HAP-1 (cell line): ENCODE measurements at regions not wholly inside any gene's neighbourhood (a gene's known extent, or its start where the extent isn't known, plus 50 kb on each side); places are given as distances from the start of the nearest gene placed in this dataset.

Experiments
- DNase-seq, 2 experiments: peaks; one replicate each; pipeline ENCODE4 v3.0.0-alpha.2; 2016 to 2020; ENCODE audit warnings: low spot score in 2 of 2
- H3K27me3 ChIP-seq: fragments of 250-450 bp; sonication (Bioruptor Pico); 2 replicates; pipeline ENCODE4 v1.5.1; 2020; ENCODE audit warnings: low read depth, mild to moderate bottlenecking, moderate library complexity
- H3K36me3 ChIP-seq: fragments of 250-450 bp; sonication (Bioruptor Pico); replicated peaks from 2 replicates; pipeline ENCODE4 v1.5.1; 2020; ENCODE audit warnings: mild to moderate bottlenecking
- H3K4me1 ChIP-seq: fragments of 250-450 bp; sonication (Bioruptor Pico); 2 replicates; pipeline ENCODE4 v1.5.1; 2020; ENCODE audit warnings: mild to moderate bottlenecking
- H3K4me3 ChIP-seq: fragments of 250-450 bp; sonication (Bioruptor Pico); 2 replicates; pipeline ENCODE4 v1.5.1; 2020; ENCODE audit warnings: mild to moderate bottlenecking, moderate library complexity
- H3K9me3 ChIP-seq: fragments of 250-450 bp; sonication (Bioruptor Pico); 2 replicates; pipeline ENCODE4 v1.5.1; 2020; ENCODE audit warnings: mild to moderate bottlenecking, moderate library complexity
- in situ Hi-C: fragments of 300-500 bp; cut with MboI; formaldehyde crosslinking; loops from 3 replicates; pipeline ENCODE4 v1.14.3; 2020; ENCODE audit warnings: low sequenced_read_pairs, inconsistent platforms, mixed read lengths

- no peaks in the 10 kb centered on the region for H3K27me3 ChIP-seq
- in situ Hi-C loops: no loop called here
- no peaks in the 10 kb centered on the region for H3K9me3 ChIP-seq
- H3K4me1 ChIP-seq: no peaks in the 10 kb centered on the region
- H3K4me3 ChIP-seq: no peak overlapping the region
- DNase-seq: no peak
- no peaks in the 10 kb centered on the region for H3K36me3 ChIP-seq
Measured at GRCh38 chr1:101107496-101108110, 82.0 kb upstream of the DPH5 start.

DNA sequence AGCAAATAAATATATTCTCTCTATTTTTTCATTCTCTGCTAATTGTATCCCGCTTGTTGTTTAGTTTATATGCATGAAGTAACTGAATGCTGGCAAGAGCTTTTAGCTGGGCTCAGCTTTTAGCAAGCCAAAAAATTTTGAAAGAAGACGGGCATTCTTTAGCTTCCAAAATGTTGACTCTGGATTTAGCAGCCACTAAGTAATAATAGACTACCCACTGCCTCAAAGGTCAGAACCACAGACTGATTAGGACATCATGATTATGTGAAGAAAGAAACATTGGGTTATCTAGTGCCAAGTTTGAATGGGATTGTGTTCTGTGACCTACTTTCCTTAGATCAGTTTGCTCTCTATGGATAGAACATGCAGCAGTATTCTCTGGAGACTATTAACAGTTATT, 80.3 kb upstream of the DPH5 start:
- H3K27me3 ChIP-seq: no peaks in the 10 kb centered on the region
- H3K9me3 ChIP-seq: no peaks in the 10 kb centered on the region
- DNase-seq: no peak
- no peak overlapping the region for H3K4me3 ChIP-seq
- in situ Hi-C loops: no loop called here
- no peaks in the 10 kb centered on the region for H3K36me3 ChIP-seq
- H3K4me1 ChIP-seq: no peaks in the 10 kb centered on the region

DNA sequence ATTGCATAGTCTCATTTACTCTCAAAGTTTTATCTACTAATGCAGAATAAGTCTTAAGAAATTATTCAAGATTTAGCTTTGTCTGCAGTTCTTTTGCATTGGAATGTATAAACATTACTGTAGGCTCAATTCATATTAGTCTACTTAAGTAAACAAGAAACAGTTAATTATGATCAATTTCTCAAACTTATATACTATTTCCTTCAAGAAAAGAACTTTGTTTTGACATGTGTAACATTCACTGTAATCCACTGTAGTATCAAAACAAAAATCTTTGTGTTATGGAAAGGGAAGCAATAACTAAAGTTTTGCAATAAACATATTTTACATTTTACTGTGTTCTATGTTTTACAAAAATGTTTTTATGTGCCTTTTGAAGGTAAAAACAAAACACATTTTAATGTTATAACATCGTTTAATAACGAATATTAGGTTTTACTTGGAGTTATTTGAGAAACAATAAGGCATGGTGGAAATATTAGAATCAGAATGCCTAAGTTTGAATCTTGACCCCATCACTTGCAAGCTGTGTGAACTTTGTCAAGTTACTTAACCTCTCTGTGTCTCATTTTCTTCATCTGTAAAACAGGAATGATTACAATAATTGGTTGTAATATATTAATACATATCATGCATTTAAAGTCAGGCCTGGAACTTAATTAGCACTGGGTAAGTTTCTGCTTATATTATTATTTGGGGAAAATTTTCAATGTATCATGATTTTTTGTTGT, 77.0 kb upstream of the DPH5 start:
- in situ Hi-C loops: no loop called here
- no peaks in the 10 kb centered on the region for H3K4me1 ChIP-seq

DNA sequence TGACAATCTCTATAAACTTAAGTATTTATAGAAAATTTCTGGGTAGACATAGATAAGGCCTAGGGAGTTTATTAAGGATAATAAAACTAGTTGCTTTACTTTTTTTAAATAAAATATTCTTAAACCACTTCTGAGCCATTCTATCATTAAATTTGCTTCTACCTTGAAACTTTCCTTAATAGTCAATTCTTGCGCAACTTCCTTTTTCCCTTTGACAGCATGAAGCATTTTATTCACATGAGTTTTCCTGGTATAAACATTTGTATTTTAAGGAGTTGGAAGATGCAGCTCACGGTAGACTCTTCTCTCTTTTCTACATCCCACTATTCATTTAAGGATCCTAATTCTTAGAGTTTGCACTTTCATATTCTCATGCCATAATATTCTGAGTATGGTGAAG, 75.8 kb upstream of the DPH5 start:
- no peak for DNase-seq
- Histone ChIP-seq H3K4me1 (no peaks in the 10 kb centered on the region), H3K4me3 (no peak overlapping the region), H3K36me3 (no peaks in the 10 kb centered on the region), H3K9me3 (no peaks in the 10 kb centered on the region), H3K27me3 (no peaks in the 10 kb centered on the region)
- in situ Hi-C loops: no loop called here

More for the DNA sequence above, 77.0 kb upstream of the DPH5 start:
- no peak for DNase-seq
- H3K4me3 ChIP-seq: no peak overlapping the region
- H3K9me3 ChIP-seq: no peaks in the 10 kb centered on the region
- H3K27me3 ChIP-seq: no peaks in the 10 kb centered on the region
- H3K36me3 ChIP-seq: no peaks in the 10 kb centered on the region

DNA sequence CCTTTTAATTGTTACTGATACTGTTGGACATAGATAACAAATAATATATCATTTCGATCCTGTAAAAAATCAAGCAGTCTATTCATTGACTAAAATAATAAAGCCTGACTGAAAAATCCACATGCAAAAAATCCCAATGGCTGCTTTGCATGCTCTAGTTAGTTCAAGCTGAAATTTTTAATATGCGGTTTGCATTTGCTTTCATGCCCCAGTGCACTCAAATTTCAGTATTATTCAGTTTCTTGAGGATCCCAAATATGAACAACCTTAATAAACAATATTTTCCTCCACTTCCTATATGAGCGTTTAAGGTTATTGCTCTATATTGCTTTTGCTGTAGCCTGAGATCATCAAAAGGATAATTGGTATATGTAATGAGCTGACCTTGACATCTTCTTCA, 75.1 kb upstream of the DPH5 start:
- H3K9me3 ChIP-seq: no peaks in the 10 kb centered on the region
- no peak for DNase-seq
- no peaks in the 10 kb centered on the region for H3K4me1 ChIP-seq
- no peak overlapping the region for H3K4me3 ChIP-seq
- no peaks in the 10 kb centered on the region for H3K27me3 ChIP-seq
- in situ Hi-C loops: no loop called here
- no peaks in the 10 kb centered on the region for H3K36me3 ChIP-seq

GRCh38 chr1:101098907-101099306, 73.3 kb upstream of the DPH5 start:
- DNase-seq: no peak
- H3K4me3 ChIP-seq: no peak overlapping the region
- no peaks in the 10 kb centered on the region for H3K27me3 ChIP-seq
- H3K36me3 ChIP-seq: no peaks in the 10 kb centered on the region
- in situ Hi-C loops: no loop called here
- H3K9me3 ChIP-seq: no peaks in the 10 kb centered on the region
- H3K4me1 ChIP-seq: no peaks in the 10 kb centered on the region

DNA sequence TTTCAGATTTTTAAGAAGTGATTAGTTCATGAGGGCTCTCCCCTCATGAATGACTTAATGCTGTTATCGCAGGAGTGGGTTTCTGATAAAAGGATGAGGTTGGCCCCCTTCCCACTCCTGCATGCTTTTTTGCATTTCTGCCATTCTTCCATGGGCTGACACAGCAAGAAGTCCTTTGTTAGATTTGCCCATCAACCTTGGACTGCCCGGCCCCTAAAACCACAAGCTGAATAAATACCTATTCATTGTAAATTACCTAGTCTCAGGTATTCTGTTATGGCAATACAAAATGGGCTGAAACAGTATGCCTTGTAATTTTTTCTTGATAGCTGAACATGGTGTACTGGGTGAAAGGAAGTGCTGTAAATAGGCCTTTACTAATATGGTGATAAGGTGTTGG, 72.7 kb upstream of the DPH5 start:
- Histone ChIP-seq H3K9me3 (no peaks in the 10 kb centered on the region), H3K27me3 (no peaks in the 10 kb centered on the region), H3K4me1 (no peaks in the 10 kb centered on the region), H3K36me3 (no peaks in the 10 kb centered on the region), H3K4me3 (no peak overlapping the region)
- DNase-seq: no peak
- in situ Hi-C loops: no loop called here

GRCh38 chr1:101089613-101090338, 64.2 kb upstream of the DPH5 start:
- no peaks in the 10 kb centered on the region for H3K9me3 ChIP-seq
- in situ Hi-C loops: no loop called here
- no peak overlapping the region for H3K4me3 ChIP-seq
- no peaks in the 10 kb centered on the region for H3K36me3 ChIP-seq
- DNase-seq: no peak
- H3K27me3 ChIP-seq: no peaks in the 10 kb centered on the region
- H3K4me1 ChIP-seq: no peaks in the 10 kb centered on the region

DNA sequence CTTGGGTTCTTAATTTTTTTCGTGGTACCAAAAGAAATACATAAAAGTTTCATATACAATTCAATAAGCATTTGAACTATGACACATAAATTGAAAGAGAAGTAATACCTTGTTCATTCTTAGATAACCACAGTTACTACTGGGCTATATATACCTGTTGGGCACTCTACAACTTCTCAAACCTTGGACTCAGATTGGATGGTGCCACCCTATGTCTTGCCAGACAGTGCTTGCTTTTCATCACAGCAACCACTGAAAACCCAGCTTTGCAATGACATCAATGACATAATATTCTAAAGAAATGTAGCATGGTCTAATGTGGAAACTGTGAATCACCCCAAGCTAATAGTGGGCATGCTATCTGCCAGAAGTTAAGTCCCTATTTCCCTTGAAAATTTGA, 62.8 kb upstream of the DPH5 start:
- Histone ChIP-seq H3K4me3 (no peak overlapping the region), H3K36me3 (no peaks in the 10 kb centered on the region), H3K4me1 (no peaks in the 10 kb centered on the region), H3K27me3 (no peaks in the 10 kb centered on the region), H3K9me3 (no peaks in the 10 kb centered on the region)
- in situ Hi-C loops: no loop called here
- DNase-seq: no peak

- Histone ChIP-seq H3K4me1 (peaks cover 8% of the 10 kb centered on the region), H3K4me3 (no peak overlapping the region), H3K27me3 (no peaks in the 10 kb centered on the region), H3K36me3 (no peaks in the 10 kb centered on the region), H3K9me3 (no peaks in the 10 kb centered on the region)
- in situ Hi-C loops: no loop called here
- DNase-seq: no peak
Measured at GRCh38 chr1:101086783-101087182, 61.2 kb upstream of the DPH5 start.

- H3K27me3 ChIP-seq: no peaks in the 10 kb centered on the region
- in situ Hi-C loops: no loop called here
- H3K36me3 ChIP-seq: no peaks in the 10 kb centered on the region
- H3K4me1 ChIP-seq: peaks cover 10% of the 10 kb centered on the region
- peak in 1 of 2 experiments; percentile 34 for DNase-seq
- no peak overlapping the region for H3K4me3 ChIP-seq
- H3K9me3 ChIP-seq: no peaks in the 10 kb centered on the region
Measured at GRCh38 chr1:101081496-101082488, 56.2 kb upstream of the DPH5 start.

GRCh38 chr1:101080859-101081258, 55.3 kb upstream of the DPH5 start:
- no peak for DNase-seq
- in situ Hi-C loops: no loop called here
- Histone ChIP-seq H3K4me1 (peaks cover 10% of the 10 kb centered on the region), H3K36me3 (no peaks in the 10 kb centered on the region), H3K27me3 (no peaks in the 10 kb centered on the region), H3K9me3 (no peaks in the 10 kb centered on the region), H3K4me3 (no peak overlapping the region)

DNA sequence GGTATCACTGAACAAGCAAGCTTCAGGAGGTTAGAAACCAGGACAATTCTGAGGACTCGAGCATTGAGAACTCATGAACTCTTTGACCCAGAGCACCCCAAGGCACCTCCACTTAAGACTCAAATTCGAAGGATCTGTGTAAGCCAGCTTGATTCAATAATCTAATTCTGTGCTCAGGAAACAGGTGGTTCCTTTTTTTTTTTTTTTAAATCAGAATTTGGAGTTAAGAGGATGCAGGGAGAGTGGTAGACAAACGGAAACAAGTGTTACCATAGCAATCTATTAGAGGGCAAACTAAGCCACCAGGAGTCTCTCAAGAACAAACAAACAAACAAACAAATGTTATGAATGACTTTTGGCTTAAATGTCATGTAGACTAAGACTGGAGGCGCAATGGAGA, 53.8 kb upstream of the DPH5 start:
- Histone ChIP-seq H3K4me3 (no peak overlapping the region), H3K9me3 (no peaks in the 10 kb centered on the region), H3K27me3 (no peaks in the 10 kb centered on the region), H3K36me3 (no peaks in the 10 kb centered on the region), H3K4me1 (peaks cover 13% of the 10 kb centered on the region)
- DNase-seq: no peak
- in situ Hi-C loops: no loop called here
